ENCODE measurements at regions not wholly inside any gene's neighbourhood (a gene's known extent, or its start where the extent isn't known, plus 50 kb on each side); places are given as distances from the start of the nearest gene placed in this dataset.

GRCh38 chr12:83197483-83197914 is 510.8 kb downstream of the TMTC2 start:
- no peak overlapping the region for H3K4me3 ChIP-seq (ENCODE audit: low read depth, low read length)
- no peak for TF ChIP-seq CTCF (IDR thresholded peaks at IDR 0.05; ENCODE audit: borderline replicate concordance, insufficient read depth, low read depth, low read length)

GRCh38 chr12:83196694-83197350 is 510.1 kb downstream of the TMTC2 start:
- no peak for TF ChIP-seq CTCF (IDR thresholded peaks at IDR 0.05; ENCODE audit: borderline replicate concordance, insufficient read depth, low read depth, low read length)
- H3K4me3 ChIP-seq (ENCODE audit: low read depth, low read length): no peak overlapping the region

GRCh38 chr12:83190631-83191390 is 504.1 kb downstream of the TMTC2 start:
- no peak for TF ChIP-seq CTCF (IDR thresholded peaks at IDR 0.05; ENCODE audit: borderline replicate concordance, insufficient read depth, low read depth, low read length)
- no peak overlapping the region for H3K4me3 ChIP-seq (ENCODE audit: low read depth, low read length)

GRCh38 chr12:83186419-83186818 is 499.7 kb downstream of the TMTC2 start:
- H3K4me3 ChIP-seq (ENCODE audit: low read depth, low read length): no peak overlapping the region
- no peak for TF ChIP-seq CTCF (IDR thresholded peaks at IDR 0.05; ENCODE audit: borderline replicate concordance, insufficient read depth, low read depth, low read length)

GRCh38 chr12:83185241-83185640 is 498.5 kb downstream of the TMTC2 start:
- H3K4me3 ChIP-seq (ENCODE audit: low read depth, low read length): no peak overlapping the region
- no peak for TF ChIP-seq CTCF (IDR thresholded peaks at IDR 0.05; ENCODE audit: borderline replicate concordance, insufficient read depth, low read depth, low read length)
